GM19193 (cell line): ENCODE measurements at regions not wholly inside any gene's neighbourhood (a gene's known extent, or its start where the extent isn't known, plus 50 kb on each side); places are given as distances from the start of the nearest gene placed in this dataset.

ENCODE experiments used
- POLR2A ChIP-seq: IDR thresholded peaks from 4 replicates; pipeline ENCODE4 v1.6.1; 2011; ENCODE audit not compliant: insufficient read depth, insufficient read length; ENCODE audit errors: extremely low read depth

DNA sequence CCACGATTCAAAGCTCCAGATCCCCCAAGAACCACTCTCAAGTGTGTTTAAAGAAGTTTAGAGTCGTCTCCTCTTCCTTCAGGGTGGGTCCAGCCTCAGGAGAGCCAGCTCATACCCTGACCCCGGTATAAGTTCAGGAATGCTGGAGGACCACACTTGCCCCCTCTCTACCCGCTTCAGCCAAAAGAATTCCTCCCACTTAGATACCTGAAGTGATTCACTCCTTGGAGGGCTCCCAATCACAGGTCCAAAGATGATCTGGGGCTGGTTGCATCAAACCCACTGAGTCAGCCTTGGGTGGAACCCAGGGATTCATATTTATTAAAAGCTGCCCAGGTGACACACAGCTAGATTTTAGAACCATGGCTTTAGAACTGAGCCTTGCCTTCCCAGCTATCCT is 133.5 kb upstream of the PARP11 start:
- no peak for TF ChIP-seq POLR2A

DNA sequence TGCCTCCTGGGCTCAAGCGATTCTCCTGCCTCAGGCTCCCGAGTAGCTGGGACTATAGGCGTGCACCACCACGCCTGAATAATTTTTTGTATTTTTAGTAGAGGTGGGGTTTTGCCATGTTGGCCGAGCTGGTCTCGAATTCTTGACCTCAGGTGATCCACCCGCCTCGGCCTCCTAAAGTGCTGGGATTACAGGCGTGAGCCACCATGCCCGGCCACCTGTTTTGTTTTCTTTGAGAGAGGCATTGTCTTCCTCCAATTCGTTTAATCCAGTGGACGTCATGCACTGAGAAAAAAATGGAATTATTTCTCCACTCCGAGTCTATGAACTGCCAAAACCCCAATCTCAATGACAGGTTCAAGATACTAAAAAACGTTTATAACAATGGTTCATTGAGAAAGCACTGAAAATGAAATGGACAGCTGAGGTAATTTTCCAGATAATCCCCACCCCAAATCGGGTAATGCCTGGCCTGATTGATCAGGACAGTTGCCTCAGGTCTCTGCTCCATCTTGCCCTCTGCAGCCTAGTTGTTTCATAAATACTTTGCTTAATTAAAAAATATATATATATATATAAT is 132.7 kb upstream of the PARP11 start:
- TF ChIP-seq POLR2A, result no peak

DNA sequence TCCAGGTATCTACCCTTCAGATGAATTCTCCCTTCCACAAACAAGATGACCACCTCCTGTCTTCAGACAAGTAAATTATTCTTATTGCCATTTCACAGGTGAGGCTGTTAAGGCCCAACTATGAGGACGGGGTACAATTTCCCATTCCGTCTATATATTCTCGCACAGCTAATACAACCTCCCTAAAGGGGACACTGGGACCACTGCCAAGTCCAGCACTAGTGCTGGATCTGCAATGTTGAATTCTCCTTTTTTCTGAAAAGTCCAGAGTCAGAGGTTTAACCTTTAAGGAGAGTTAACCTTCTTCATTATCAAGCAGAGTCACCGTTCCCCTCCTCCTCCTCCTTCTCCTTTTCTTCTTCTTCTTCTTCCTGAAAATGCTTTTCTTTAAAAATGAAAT is 130.4 kb upstream of the PARP11 start:
- no peak for TF ChIP-seq POLR2A

DNA sequence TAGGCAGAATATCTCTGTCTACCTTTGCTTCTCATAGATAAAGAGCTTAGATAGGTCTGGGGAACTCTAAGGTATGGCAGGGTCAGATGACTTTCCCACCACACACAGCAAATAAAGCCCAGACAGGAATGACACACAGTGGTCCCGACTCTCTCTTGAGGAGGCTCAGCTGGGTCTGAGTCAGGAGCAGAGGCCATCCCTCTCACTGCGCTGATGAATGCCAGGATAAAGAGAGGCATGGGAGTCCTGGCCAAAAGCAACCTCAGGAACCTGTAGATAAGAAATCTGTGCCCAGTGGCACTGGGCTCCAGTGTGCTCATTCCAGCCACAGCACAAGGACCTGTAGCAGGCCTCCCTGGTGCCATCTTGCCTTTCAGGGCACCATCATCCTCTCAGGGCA is 129.4 kb upstream of the PARP11 start:
- no peak for TF ChIP-seq POLR2A

DNA sequence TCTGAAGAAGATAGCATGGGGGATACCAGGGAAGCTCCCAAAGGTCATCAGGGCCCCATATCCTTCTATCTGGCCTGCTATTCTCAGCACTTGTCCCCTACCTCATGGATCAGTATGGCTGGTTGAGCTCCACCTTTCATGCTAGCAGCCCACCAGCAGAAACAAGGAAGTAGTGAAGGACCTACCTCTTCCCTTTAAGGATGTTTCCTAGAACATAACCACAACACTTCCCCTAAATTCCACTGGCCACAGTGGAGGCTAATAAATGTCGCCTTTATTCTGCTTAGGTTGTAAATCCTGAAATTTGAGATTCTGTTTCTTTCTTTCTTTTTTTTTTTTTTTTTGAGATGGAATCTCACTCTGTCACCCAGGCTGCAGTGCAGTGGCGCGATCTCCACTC is 128.6 kb upstream of the PARP11 start:
- no peak for TF ChIP-seq POLR2A

DNA sequence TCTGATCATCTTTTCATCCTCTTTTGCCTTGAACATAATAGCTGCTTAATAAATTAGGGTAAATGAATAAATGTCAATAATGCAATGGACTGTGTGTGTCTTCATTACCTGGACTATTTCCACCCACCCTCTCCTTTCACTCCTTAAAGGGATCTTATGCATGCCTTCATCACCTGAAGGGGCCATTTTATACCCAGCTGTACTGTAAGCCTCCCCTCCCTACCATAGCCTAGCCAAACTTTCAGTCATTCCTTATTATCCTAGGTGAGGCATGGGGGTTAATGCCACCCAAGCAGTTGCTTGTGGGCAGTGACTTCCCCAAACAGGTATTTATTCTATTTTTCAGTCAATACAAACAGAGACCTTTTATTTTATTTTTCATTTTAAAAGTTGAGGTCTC is 127.8 kb upstream of the PARP11 start:
- no peak for TF ChIP-seq POLR2A

DNA sequence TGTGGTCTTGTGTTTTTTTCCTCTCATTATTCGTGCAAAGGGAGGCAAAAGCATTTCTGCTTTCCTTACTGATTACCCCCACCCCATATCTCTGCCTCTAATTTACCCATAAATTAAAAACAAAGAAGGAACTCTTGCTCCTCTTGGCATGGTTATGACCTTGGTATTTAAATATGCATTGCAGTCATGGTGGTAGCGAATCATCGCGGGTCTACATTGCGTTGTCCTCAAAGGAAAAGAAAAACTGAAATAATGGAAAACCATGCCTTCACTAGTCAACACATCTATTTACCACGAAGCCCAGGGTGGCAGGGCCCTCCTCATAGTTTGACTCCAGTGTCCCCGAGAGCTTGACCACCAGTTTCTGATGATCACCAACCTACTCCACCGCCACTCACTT is 126.7 kb upstream of the PARP11 start:
- TF ChIP-seq POLR2A, result no peak

DNA sequence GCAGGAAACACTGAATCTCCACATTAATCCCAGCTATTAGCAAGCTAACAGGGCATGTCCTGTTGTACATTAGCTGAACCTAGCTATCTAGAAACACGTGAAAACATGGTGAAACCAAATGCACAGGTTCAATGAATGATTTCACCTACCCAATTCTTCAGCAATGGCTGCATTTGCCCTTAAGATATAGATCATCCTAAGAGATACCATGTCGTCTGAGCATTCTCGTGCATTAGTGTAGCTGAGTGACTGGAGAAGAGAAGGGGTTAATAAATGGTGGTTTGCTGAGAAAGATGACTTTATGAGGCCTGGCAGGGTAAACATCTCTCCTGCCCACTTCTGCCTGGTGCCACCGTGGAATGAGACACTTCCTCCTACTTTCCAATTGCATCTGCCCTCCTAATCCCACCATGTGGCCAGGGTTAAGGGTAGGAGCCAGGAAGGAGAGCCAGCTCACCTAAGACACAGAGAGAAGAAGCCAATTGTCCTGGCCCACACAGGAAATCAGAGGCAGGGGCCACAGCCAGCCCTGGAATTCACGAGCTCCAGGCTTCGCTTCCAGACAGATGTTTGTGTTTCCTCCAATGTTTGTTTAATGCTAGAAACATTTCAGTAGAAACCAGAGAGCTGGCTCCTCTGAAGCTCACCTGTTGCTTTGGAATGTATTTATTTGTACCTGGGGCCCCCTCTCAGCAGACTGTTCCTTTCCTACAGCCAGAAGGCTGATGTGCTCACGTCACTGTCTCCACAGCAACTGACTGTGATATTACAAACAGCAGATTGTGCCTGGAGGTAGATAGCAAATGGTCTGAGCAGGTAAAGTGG is 126.0 kb upstream of the PARP11 start:
- TF ChIP-seq POLR2A, result no peak

DNA sequence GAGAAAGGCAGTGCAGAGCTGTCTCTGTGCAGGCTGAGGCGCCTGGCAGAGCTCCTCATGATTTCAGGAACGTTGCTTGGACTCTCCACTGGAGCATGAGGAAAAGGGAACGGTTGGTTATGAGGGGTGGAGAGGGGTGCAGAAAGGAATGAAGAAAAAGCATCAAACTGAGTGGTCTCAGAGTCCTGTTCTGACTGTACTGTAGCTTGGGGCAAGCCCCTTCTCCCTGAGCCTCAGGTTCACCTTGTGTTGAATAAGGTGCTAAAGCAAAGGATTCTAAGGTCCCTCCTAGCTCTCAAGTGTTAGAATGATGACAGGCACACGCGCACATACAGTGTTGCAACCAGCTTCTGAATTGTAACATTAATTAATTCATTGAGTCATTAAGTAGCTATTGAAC is 125.2 kb upstream of the PARP11 start:
- no peak for TF ChIP-seq POLR2A

DNA sequence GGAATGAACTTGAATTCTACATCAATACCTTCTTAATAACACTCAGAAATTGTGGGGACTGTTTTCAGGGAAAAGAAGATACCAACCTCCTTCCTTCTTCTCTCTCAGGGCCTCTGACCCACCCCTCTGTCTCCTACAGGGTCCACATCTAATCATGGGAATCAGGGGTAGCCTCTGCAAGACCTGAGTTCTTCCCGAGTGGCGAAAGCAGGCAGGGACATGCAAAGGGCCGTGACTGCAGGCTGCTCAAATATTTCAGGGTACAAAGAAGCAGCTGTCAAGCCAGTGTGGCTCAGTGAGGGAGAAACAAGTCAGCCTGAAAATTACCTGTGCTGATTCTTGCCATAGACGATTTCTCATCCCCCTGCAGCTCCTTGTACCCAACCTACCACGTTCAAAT is 123.1 kb upstream of the PARP11 start:
- TF ChIP-seq POLR2A, result no peak

DNA sequence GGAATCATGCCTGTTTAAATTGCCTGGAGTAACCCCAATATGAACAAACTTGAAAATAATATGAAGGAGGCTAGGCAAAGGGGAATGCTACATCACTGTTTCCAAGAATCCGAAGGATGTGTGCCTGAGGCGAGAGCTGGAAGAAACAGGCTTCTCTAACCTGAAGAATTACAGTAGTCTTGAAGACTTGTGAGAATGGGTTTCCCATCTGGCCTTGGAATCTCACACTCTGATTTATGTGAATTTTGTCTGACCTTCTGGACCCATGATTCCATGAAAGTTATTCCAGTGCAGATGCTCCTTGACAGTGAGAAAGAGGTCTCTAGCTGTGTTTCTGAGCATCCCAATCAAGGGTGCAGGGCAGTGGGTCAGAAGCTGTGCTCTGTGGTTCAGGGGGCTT is 122.1 kb upstream of the PARP11 start:
- no peak for TF ChIP-seq POLR2A

DNA sequence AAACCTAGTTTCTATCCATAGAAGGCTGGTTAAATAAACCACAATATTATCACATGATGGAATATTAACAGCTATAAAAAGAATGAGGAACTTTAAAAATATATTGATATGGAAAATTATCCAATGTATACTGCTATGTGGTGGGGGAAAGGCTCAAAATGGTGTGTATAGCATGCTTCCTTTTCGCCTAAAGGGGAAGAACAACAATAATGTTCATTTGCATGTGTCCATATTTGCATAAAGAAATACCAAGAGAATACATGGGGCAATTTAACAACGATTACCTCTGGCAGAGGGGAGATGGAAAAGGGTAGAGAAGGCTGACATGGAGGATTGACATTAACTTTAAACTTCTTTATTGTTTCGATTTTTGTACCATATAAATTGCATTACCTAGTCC is 121.3 kb upstream of the PARP11 start:
- TF ChIP-seq POLR2A, result no peak

DNA sequence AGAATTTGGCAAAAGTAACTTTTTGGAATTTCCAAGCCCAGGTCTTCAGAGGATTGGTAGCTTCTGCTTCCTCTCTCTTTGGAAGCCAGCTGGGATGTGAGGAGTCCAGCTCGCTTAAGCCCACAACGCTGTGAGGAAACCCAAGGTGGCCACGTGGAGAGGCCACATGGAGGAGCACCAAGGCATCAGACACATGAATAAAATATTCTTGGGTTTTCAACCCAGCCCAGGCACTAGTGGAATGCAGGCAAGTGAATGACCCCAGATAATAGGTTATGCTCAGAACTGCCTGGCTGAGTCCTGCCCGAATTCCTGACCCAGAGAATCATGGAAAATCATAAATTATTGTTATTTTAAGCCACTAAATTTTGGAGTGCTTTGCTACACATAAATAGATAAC is 119.7 kb upstream of the PARP11 start:
- TF ChIP-seq POLR2A, result no peak

DNA sequence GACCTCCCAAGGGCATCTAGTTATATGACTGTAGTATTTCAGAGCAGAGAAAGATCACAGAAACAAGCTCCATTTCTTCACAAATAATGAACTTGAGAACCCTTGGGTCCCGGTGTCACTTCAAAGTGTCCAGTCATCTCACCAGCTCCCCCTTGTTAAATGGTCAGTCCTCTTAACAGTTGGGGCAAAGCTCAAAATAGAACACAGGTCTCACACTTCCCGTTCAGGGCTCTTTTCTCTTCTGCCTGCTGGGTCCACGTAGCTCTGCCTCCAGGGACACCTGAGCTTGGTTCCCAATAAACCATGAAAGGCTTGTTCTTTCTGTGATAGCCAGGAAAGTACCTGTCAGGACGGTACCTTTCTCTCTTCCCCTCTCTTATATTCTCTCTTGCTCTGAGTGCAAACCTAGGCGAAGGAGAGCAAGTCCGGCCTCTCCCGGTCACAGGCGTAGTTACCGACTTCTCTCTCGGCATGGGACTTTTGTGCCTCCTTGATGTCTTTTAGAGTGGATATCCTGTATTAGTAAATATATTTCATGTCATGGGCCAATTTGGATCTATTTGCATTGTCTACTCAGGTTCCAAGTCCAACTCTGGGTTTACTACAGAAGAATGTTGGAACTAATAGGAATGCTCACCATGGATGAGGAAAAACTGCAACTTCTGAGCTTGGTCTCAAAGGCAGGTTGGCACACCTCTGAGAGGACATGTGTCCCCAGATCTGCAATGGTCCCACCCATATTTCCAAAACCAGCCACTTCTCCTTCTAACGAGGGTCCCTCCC is 118.8 kb upstream of the PARP11 start:
- no peak for TF ChIP-seq POLR2A

DNA sequence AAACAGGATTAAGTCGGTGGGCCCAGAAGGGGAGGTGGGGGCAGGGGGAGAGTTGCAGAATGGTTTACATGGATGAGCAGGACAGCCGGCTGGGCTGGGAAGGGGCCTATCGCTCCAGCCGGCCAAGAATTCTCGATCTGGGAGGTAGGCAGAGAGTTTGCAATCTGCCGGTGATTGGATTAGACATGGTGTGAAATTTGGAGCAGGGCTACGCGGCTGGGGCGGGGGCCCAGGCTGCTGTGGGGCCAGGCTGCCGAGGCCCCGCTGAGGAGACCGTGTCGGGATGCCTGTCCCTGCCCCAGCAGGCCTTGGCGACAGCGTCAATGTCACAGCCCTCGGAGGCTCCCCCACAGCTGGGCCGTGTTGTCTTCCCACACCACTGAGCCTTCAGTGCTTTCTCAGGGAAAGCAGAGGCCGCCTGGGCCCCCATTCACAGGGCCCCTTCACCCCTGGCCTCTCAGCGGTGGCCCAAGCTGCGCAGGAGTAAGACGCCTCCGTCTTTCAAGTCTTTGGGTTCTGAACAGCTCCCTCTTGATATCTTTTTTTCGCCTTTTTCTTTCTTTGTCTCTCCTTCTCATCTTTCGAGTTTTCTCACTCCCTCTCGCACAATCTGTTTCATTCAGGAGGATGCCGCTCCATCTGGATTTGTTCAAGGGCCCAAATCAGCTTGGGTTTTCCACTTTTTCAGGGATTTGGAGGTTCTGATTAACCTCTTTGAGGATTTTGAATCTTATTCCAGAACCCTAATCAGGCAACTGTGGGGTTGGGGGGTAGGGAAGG is 117.5 kb upstream of the PARP11 start:
- TF ChIP-seq POLR2A, result no peak
